NCI-H1105 (cell line): ENCODE measurements at regions not wholly inside any gene's neighbourhood (a gene's known extent, or its start where the extent isn't known, plus 50 kb on each side); places are given as distances from the start of the nearest gene placed in this dataset.

Experiments
- DNase-seq: peaks from one replicate; lab custom pipeline; 2025; lab: John Stamatoyannopoulos, UW

- DNase-seq, result no peak
Measured at GRCh38 chr1:8086055-8086454, 59.9 kb upstream of the ERRFI1 start.

- DNase-seq, result no peak
Measured at GRCh38 chr1:8084913-8085312, 58.8 kb upstream of the ERRFI1 start.

GRCh38 chr1:8083739-8084484 is 57.8 kb upstream of the ERRFI1 start:
- no peak for DNase-seq

- no peak for DNase-seq
Measured at GRCh38 chr1:8082945-8083344, 56.8 kb upstream of the ERRFI1 start.

- no peak for DNase-seq
Measured at GRCh38 chr1:8078176-8078671, 52.1 kb upstream of the ERRFI1 start.

GRCh38 chr1:8077602-8078001 is 51.5 kb upstream of the ERRFI1 start:
- DNase-seq, result no peak

GRCh38 chr1:8077120-8077573 is 51.0 kb upstream of the ERRFI1 start:
- no peak for DNase-seq

GRCh38 chr1:8076176-8076575 is 50.1 kb upstream of the ERRFI1 start:
- no peak for DNase-seq
